ENCODE measurements at regions not wholly inside any gene's neighbourhood (a gene's known extent, or its start where the extent isn't known, plus 50 kb on each side); places are given as distances from the start of the nearest gene placed in this dataset.

- TF ChIP-seq CTCF (IDR thresholded peaks at IDR 0.05) (no peak), POLR2A (IDR thresholded peaks at IDR 0.05) (no peak)
Observed at GRCh38 chr13:64061649-64062048, 2646.0 kb upstream of the PCDH20 start.
